PC-3 (cell line): ENCODE measurements at regions not wholly inside any gene's neighbourhood (a gene's known extent, or its start where the extent isn't known, plus 50 kb on each side); places are given as distances from the start of the nearest gene placed in this dataset.

ENCODE experiments used
- ATAC-seq: fragments of 200-7000 bp; cut with Tn5 transposase; 2 replicates; pipeline ENCODE4 v1.9.1; 2020; ENCODE audit warnings: mild to moderate bottlenecking, moderate library complexity
- BruUV-seq: library from RNA; stranded (reverse); fragments of 400-500 nt; replicated peaks from 2 replicates; lab custom pipeline; 2021; lab: Mats Ljungman, UMichigan
- CTCF ChIA-PET: fragments of 300-600 bp; sonication (Branson Sonifier 250); formaldehyde crosslinking; loops from one replicate; lab custom pipeline; 2022; ENCODE audit warnings: antibody characterized with exemption; lab: Charles Lee
- POLR2A ChIA-PET: fragments of 300-600 bp; sonication (Branson Sonifier 250); formaldehyde crosslinking; loops from one replicate; lab custom pipeline; 2022; ENCODE audit warnings: antibody characterized with exemption; ENCODE audit not compliant: unreplicated experiment; lab: Charles Lee
- DNase-seq: peaks from one replicate; pipeline ENCODE4 v3.0.0-alpha.2; 2015
- H2AFZ ChIP-seq: fragments of 300-600 bp; sonication (generic); 2 replicates; pipeline ENCODE4 v1.6.0; 2016; ENCODE audit warnings: antibody characterized with exemption, low read length
- H3F3A ChIP-seq: fragments of 300-600 bp; sonication (generic); one replicate; pipeline ENCODE4 v1.6.0; 2017; ENCODE audit warnings: antibody characterized with exemption, low read length, control low read depth, mild to moderate bottlenecking; ENCODE audit not compliant: unreplicated experiment
- H3K27ac ChIP-seq: fragments of 300-600 bp; sonication (generic); 2 replicates; pipeline ENCODE4 v1.5.1; 2016; ENCODE audit warnings: mild to moderate bottlenecking, low read length
- H3K27me3 ChIP-seq: fragments of 300-600 bp; sonication (generic); 2 replicates; pipeline ENCODE4 v1.6.1; 2016; ENCODE audit warnings: low read length, mixed read lengths
- H3K36me3 ChIP-seq: fragments of 300-600 bp; sonication (generic); 2 replicates; pipeline ENCODE4 v1.6.1; 2016; ENCODE audit warnings: low read depth, mixed run types, low read length, mixed read lengths
- H3K4me1 ChIP-seq: fragments of 300-600 bp; sonication (generic); 2 replicates; pipeline ENCODE4 v1.5.1; 2016; ENCODE audit warnings: low read length; ENCODE audit not compliant: insufficient read depth
- H3K4me2 ChIP-seq: fragments of 300-600 bp; sonication (generic); 2 replicates; pipeline ENCODE4 v1.6.0; 2016; ENCODE audit warnings: low read length
- H3K4me3 ChIP-seq: fragments of 300-600 bp; sonication (generic); 2 replicates; pipeline ENCODE4 v1.5.1; 2016; ENCODE audit warnings: mild to moderate bottlenecking, low read length, mixed read lengths
- H3K79me2 ChIP-seq: fragments of 300-600 bp; sonication (generic); 2 replicates; pipeline ENCODE4 v1.6.1; 2017; ENCODE audit warnings: low read length, mixed read lengths
- H3K9ac ChIP-seq: fragments of 300-600 bp; sonication (generic); 2 replicates; pipeline ENCODE4 v1.6.0; 2016; ENCODE audit warnings: mild to moderate bottlenecking, low read length
- H3K9me2 ChIP-seq: fragments of 300-600 bp; sonication (generic); replicated peaks from 2 replicates; pipeline ENCODE4 v1.6.1; 2016; ENCODE audit warnings: mixed run types, low read length, mixed read lengths
- H3K9me3 ChIP-seq: fragments of 300-600 bp; sonication (generic); 2 replicates; pipeline ENCODE4 v1.6.1; 2016; ENCODE audit warnings: low read length, mixed read lengths
- H4K20me1 ChIP-seq: fragments of 300-600 bp; sonication (generic); 2 replicates; pipeline ENCODE4 v1.6.1; 2016; ENCODE audit warnings: low read length, mixed read lengths
- EZH2 ChIP-seq: fragments of 300-600 bp; sonication (generic); IDR thresholded peaks from one replicate; pipeline ENCODE4 v1.6.1; 2017; ENCODE audit warnings: antibody characterized with exemption, mild to moderate bottlenecking, low read length; ENCODE audit not compliant: unreplicated experiment
- EZH2phosphoT487 ChIP-seq: fragments of 300-600 bp; sonication (generic); IDR thresholded peaks from 2 replicates; pipeline ENCODE4 v1.6.1; 2018; ENCODE audit warnings: mild to moderate bottlenecking, antibody characterized with exemption, low read length, borderline replicate concordance
- intact Hi-C: fragments of 100-400 bp; cut with micrococcal nuclease; formaldehyde crosslinking; loops from 2 replicates; pipeline ENCODE4 v1.9.0; 2023
- TF ChIP-seq, protein P1 (sequence below): fragments of 300-600 bp; sonication (generic); conservative IDR thresholded peaks from 2 replicates; pipeline ENCODE4 v1.5.1; 2017; ENCODE audit warnings: antibody characterized with exemption, low read depth, mild to moderate bottlenecking, low read length

DNA sequence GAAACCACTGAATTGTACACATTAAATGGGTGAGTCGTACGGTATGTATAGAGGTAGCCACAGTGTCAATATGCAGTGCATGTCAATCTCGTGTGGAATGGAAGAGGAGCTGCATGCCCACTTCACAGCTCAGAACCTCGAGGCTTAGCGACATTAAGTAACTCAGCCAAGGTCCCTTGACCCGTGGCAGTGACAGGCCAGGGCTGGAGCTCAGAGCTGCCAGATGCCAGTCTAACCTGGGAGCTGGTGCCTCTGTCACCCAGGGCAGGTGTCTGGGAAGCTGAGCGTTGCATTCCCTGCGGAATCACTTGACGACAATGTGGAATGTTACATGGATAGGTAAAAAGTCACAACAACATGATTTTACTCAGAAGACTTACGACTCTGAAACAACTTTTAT lies 298.1 kb downstream of the FOXL1 start:
- H3F3A ChIP-seq, result no peaks in the 10 kb centered on the region
- no peaks in the 10 kb centered on the region for H3K79me2 ChIP-seq
- no peaks in the 10 kb centered on the region for H3K9me3 ChIP-seq
- ChIA-PET POLR2A (no interaction called here), CTCF (no interaction called here)
- H3K36me3 ChIP-seq, result no peaks in the 10 kb centered on the region
- no peak overlapping the region for H3K4me2 ChIP-seq
- H3K4me1 ChIP-seq, result no peaks in the 10 kb centered on the region
- no peaks in the 10 kb centered on the region for H3K9me2 ChIP-seq
- no peaks in the 10 kb centered on the region for H3K27me3 ChIP-seq
- H2AFZ ChIP-seq, result no peak overlapping the region
- H3K27ac ChIP-seq, result no peak overlapping the region
- intact Hi-C loops, result no loop called here
- TF ChIP-seq, protein P1, sequence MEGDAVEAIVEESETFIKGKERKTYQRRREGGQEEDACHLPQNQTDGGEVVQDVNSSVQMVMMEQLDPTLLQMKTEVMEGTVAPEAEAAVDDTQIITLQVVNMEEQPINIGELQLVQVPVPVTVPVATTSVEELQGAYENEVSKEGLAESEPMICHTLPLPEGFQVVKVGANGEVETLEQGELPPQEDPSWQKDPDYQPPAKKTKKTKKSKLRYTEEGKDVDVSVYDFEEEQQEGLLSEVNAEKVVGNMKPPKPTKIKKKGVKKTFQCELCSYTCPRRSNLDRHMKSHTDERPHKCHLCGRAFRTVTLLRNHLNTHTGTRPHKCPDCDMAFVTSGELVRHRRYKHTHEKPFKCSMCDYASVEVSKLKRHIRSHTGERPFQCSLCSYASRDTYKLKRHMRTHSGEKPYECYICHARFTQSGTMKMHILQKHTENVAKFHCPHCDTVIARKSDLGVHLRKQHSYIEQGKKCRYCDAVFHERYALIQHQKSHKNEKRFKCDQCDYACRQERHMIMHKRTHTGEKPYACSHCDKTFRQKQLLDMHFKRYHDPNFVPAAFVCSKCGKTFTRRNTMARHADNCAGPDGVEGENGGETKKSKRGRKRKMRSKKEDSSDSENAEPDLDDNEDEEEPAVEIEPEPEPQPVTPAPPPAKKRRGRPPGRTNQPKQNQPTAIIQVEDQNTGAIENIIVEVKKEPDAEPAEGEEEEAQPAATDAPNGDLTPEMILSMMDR, result no peak
- TF ChIP-seq EZH2 (no peak), EZH2phosphoT487 (no peak)
- no peaks in the 10 kb centered on the region for H4K20me1 ChIP-seq
- DNase-seq (peak; percentile 26), ATAC-seq (peak; percentile 45)
- BruUV-seq, result no TSS peak
- H3K9ac ChIP-seq, result no peak overlapping the region
- H3K4me3 ChIP-seq, result no peak overlapping the region

DNA sequence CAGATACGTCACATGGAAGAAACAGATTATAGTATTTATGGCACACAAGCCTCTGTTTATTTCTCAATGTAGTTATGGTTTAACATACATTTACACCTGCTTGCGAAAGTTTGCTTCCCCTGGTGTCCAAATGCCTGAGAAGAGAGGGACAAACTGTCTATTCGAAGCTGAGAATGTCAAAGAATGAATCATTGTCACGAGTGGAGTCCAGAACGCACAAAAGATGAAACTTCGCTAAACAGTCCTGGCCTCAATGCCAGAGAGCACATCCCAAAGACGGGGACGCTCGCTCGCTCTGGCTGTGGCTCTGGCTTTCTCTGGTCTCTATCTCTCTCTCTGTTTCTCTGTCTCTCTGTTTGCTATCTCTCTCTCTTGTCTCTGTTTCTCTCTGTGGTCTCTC lies 298.8 kb downstream of the FOXL1 start:
- Histone ChIP-seq H3K79me2 (no peaks in the 10 kb centered on the region), H3K4me2 (no peak overlapping the region), H4K20me1 (no peaks in the 10 kb centered on the region), H3K9me2 (no peaks in the 10 kb centered on the region), H3K4me3 (no peak overlapping the region), H3K4me1 (no peaks in the 10 kb centered on the region), H3K9me3 (no peaks in the 10 kb centered on the region), H3F3A (no peaks in the 10 kb centered on the region), H2AFZ (no peak overlapping the region), H3K27ac (no peak overlapping the region), H3K27me3 (no peaks in the 10 kb centered on the region), H3K9ac (no peak overlapping the region), H3K36me3 (no peaks in the 10 kb centered on the region)
- TF ChIP-seq, protein P1, result no peak
- no peak for TF ChIP-seq EZH2phosphoT487
- TF ChIP-seq EZH2, result no peak
- no peak for DNase-seq
- CTCF ChIA-PET, result no interaction called here
- intact Hi-C loops, result no loop called here
- no peak for ATAC-seq
- POLR2A ChIA-PET, result no interaction called here
- no TSS peak for BruUV-seq

DNA sequence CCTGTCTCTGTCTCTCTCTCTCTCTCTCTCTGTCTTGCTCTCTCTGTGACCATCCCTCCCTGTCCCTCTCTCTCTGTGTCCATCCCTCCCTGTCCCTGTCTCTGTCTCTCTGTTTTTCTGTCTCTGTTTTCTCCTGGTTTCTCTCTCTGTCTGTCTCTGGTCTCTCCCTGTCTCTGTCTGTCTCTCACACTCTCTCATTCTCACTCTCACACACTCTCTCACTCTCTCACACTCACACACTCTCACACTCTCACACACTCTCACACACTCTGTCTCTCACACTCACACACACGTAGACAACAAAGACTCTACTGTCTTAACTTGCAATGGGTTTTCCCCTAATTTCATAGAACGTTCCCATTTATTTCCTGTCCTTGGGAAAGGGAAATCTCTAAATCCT lies 299.5 kb downstream of the FOXL1 start:
- no peak overlapping the region for H2AFZ ChIP-seq
- no peaks in the 10 kb centered on the region for H3K9me3 ChIP-seq
- CTCF ChIA-PET, result no interaction called here
- no peaks in the 10 kb centered on the region for H3K9me2 ChIP-seq
- intact Hi-C loops, result no loop called here
- H3K4me2 ChIP-seq, result no peak overlapping the region
- no peaks in the 10 kb centered on the region for H3K27me3 ChIP-seq
- no TSS peak for BruUV-seq
- no peak overlapping the region for H3K4me3 ChIP-seq
- no peaks in the 10 kb centered on the region for H4K20me1 ChIP-seq
- ATAC-seq (no peak), DNase-seq (no peak)
- POLR2A ChIA-PET, result no interaction called here
- no peak overlapping the region for H3K9ac ChIP-seq
- TF ChIP-seq, protein P1, result no peak
- no peak for TF ChIP-seq EZH2
- TF ChIP-seq EZH2phosphoT487, result no peak
- no peaks in the 10 kb centered on the region for H3K36me3 ChIP-seq
- H3F3A ChIP-seq, result no peaks in the 10 kb centered on the region
- H3K79me2 ChIP-seq, result no peaks in the 10 kb centered on the region
- no peak overlapping the region for H3K27ac ChIP-seq
- peaks cover 6% of the 10 kb centered on the region; the same call in 1 of the 2 replicates for H3K4me1 ChIP-seq
